Muscle layer of colon (tissue), 2 donors: ENCODE measurements at regions not wholly inside any gene's neighbourhood (a gene's known extent, or its start where the extent isn't known, plus 50 kb on each side); places are given as distances from the start of the nearest gene placed in this dataset.

ENCODE experiments used
- H3K27ac ChIP-seq: one replicate; pipeline ENCODE4 v1.7.0; 2013; ENCODE audit warnings: low read depth, mild to moderate bottlenecking, low read length, moderate library complexity
- H3K27me3 ChIP-seq, 2 donors: one replicate each; pipeline ENCODE4 v1.7.0; 2013; ENCODE audit warnings: low read length in 2 of 2, mild to moderate bottlenecking in 2 of 2; ENCODE audit not compliant: insufficient read depth in 2 of 2, control insufficient read depth in 1 of 2
- H3K36me3 ChIP-seq: one replicate; pipeline ENCODE4 v1.7.0; 2013; ENCODE audit warnings: mild to moderate bottlenecking, low read length; ENCODE audit not compliant: insufficient read depth
- H3K4me1 ChIP-seq: one replicate; pipeline ENCODE4 v1.7.0; 2013; ENCODE audit warnings: mild to moderate bottlenecking, low read length; ENCODE audit not compliant: insufficient read depth
- H3K4me3 ChIP-seq, 2 donors: one replicate each; pipeline ENCODE4 v1.7.0; 2013; ENCODE audit warnings: low read length in 2 of 2, low read depth in 1 of 2, mild to moderate bottlenecking in 1 of 2, moderate library complexity in 1 of 2
- H3K9ac ChIP-seq: one replicate; pipeline ENCODE4 v1.7.0; 2013; ENCODE audit warnings: low read length
- H3K9me3 ChIP-seq: one replicate; pipeline ENCODE4 v1.7.0; 2013; ENCODE audit warnings: mild to moderate bottlenecking, low read length
- donor health status: abdominal sarcoma.
- donor health status: Adenocarcinoma of cecum.

DNA sequence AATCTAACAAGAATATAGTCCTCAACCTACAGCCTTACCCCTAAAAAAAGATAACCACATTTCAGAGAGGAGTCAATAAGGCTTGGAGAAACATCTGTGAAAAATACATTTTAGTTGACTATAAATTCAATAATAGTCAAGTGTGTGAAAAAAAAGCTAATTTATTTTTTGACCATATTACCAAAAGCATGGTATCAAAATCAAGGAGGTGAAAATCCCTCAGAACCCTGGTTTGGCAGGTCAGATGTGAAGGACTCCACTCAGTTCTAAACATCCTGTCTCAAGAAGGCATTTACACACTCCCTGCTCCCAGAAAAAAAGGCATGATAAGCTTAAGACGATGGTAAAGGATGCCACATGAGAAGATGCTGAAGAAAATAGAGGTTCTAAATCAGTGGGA lies 745.1 kb upstream of the TENM3 start:
- Histone ChIP-seq H3K4me1 (no peaks in the 10 kb centered on the region), H3K4me3 (no peak overlapping the region), H3K27ac (no peak overlapping the region), H3K9me3 (no peaks in the 10 kb centered on the region), H3K9ac (no peak overlapping the region), H3K36me3 (no peaks in the 10 kb centered on the region), H3K27me3 (no peaks in the 10 kb centered on the region)

- no peak overlapping the region for H3K27ac ChIP-seq
- H3K9me3 ChIP-seq, result no peaks in the 10 kb centered on the region
- no peaks in the 10 kb centered on the region for H3K27me3 ChIP-seq
- no peak overlapping the region for H3K9ac ChIP-seq
- H3K4me3 ChIP-seq, result no peak overlapping the region
- H3K4me1 ChIP-seq, result no peaks in the 10 kb centered on the region
- no peaks in the 10 kb centered on the region for H3K36me3 ChIP-seq
Measured at GRCh38 chr4:181502611-181503010, 740.6 kb upstream of the TENM3 start.

DNA sequence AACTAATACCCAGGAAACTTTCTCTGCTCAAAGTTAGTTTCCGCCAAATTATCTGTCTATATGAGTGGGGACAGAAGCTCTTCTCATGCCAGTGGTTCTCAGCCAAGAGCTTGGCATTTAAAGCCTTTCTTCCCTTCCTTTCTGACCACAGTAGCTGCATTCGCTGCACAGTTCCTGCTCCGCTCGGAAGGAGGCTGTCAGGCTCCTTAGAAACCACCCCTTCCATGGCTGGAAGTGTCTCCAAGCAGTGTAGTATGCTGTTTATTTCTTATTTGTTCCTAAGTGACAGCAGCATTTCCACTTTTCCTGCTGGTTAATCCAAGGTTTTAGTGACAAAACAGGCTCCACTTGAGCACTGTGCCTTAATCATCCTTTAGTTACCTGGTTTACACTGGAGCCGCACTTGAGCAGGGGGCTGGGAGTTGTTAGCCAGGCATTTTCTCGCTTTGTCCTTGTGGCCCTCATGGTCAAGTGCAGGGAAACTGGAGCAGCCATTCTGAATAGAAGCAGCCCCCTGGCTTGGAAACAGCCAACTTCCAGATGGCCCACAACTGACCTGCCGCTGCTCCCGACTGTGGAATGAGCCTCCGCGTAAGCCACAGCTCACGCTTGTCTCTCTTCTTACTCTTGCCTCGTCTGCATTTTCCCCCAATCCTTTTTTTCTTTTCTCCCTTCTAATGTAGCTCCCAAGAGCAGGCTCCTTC lies 739.4 kb upstream of the TENM3 start:
- H3K27ac ChIP-seq, result no peak overlapping the region
- no peaks in the 10 kb centered on the region for H3K27me3 ChIP-seq
- H3K9ac ChIP-seq, result no peak overlapping the region
- no peaks in the 10 kb centered on the region for H3K36me3 ChIP-seq
- no peaks in the 10 kb centered on the region for H3K4me1 ChIP-seq
- H3K4me3 ChIP-seq, result no peak overlapping the region
- no peaks in the 10 kb centered on the region for H3K9me3 ChIP-seq

- H3K9ac ChIP-seq, result no peak overlapping the region
- H3K27me3 ChIP-seq, result no peaks in the 10 kb centered on the region
- H3K27ac ChIP-seq, result no peak overlapping the region
- no peaks in the 10 kb centered on the region for H3K9me3 ChIP-seq
- H3K4me1 ChIP-seq, result no peaks in the 10 kb centered on the region
- no peak overlapping the region for H3K4me3 ChIP-seq
- no peaks in the 10 kb centered on the region for H3K36me3 ChIP-seq
Measured at GRCh38 chr4:181504924-181505323, 738.3 kb upstream of the TENM3 start.

DNA sequence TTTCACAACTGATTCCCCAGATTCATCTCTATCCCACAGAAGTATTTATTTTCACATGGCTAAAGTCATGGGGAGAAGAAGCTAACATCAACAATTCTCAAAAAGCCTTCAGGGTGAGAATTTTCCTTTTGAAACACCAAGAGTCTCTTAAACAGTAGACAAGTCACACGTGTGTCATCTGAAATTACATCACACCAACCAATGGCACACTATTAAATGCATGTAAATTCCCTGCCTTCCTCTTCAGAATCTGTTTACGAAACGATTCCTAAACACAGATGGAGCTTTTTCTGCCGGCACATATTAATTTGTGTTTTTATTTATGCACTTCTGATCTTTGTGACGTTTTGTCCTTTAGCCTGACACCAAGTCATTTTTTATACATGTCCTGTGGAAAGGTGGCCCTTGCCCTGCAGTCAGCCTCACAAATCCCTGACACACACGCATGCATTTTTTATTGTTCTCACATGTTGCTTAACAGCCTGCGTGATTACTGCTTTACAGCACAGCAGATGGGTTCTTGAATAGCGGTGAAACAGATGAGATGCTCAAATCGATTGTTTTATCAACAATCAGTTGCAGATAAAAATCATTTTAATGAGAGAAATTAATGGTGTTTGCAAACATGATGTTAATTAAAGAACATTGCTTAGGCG lies 735.9 kb upstream of the TENM3 start:
- Histone ChIP-seq H3K4me1 (no peaks in the 10 kb centered on the region), H3K9ac (no peak overlapping the region), H3K9me3 (no peaks in the 10 kb centered on the region), H3K36me3 (no peaks in the 10 kb centered on the region), H3K27ac (no peak overlapping the region), H3K27me3 (no peaks in the 10 kb centered on the region), H3K4me3 (no peak overlapping the region)

GRCh38 chr4:181507938-181508337 lies 735.3 kb upstream of the TENM3 start:
- no peaks in the 10 kb centered on the region for H3K4me1 ChIP-seq
- H3K9ac ChIP-seq, result no peak overlapping the region
- H3K36me3 ChIP-seq, result no peaks in the 10 kb centered on the region
- H3K9me3 ChIP-seq, result no peaks in the 10 kb centered on the region
- H3K27me3 ChIP-seq, result no peaks in the 10 kb centered on the region
- no peak overlapping the region for H3K4me3 ChIP-seq
- H3K27ac ChIP-seq, result no peak overlapping the region

GRCh38 chr4:181508601-181509000 lies 734.6 kb upstream of the TENM3 start:
- Histone ChIP-seq H3K4me1 (no peaks in the 10 kb centered on the region), H3K27ac (no peak overlapping the region), H3K9me3 (no peaks in the 10 kb centered on the region), H3K36me3 (no peaks in the 10 kb centered on the region), H3K9ac (no peak overlapping the region), H3K27me3 (no peaks in the 10 kb centered on the region), H3K4me3 (no peak overlapping the region)

GRCh38 chr4:181509073-181509472 lies 734.1 kb upstream of the TENM3 start:
- Histone ChIP-seq H3K27me3 (no peaks in the 10 kb centered on the region), H3K4me1 (no peaks in the 10 kb centered on the region), H3K4me3 (no peak overlapping the region), H3K9ac (no peak overlapping the region), H3K27ac (no peak overlapping the region), H3K36me3 (no peaks in the 10 kb centered on the region), H3K9me3 (no peaks in the 10 kb centered on the region)

DNA sequence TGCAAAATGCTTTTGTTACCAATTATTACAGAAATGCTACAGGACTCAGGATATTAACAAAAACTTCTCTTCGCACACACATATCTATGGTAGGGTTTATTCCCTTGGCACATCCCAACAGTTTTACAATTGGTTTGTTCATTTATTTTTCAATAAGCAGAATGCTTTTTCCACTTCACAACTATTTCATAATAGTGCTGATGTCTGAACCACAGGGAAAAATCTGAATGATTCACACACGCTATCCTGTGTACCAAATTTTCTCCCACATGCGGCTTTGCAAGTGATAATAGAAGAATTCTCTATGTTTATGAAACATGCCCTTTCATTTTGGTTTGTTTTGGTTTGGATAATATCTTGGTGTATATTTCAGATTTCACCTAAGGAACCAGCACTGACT lies 725.7 kb upstream of the TENM3 start:
- Histone ChIP-seq H3K9me3 (no peaks in the 10 kb centered on the region), H3K27me3 (no peaks in the 10 kb centered on the region), H3K27ac (no peak overlapping the region), H3K36me3 (no peaks in the 10 kb centered on the region), H3K4me3 (no peak overlapping the region), H3K9ac (no peak overlapping the region), H3K4me1 (no peaks in the 10 kb centered on the region)

- Histone ChIP-seq H3K9me3 (no peaks in the 10 kb centered on the region), H3K4me3 (no peak overlapping the region)
Measured at GRCh38 chr4:181520790-181521189, 722.4 kb upstream of the TENM3 start.

GRCh38 chr4:181523973-181524372 lies 719.2 kb upstream of the TENM3 start:
- H3K9ac ChIP-seq, result no peak overlapping the region

More at GRCh38 chr4:181520790-181521189, 722.4 kb upstream of the TENM3 start:
- H3K9ac ChIP-seq, result no peak overlapping the region
- no peaks in the 10 kb centered on the region for H3K27me3 ChIP-seq
- no peak overlapping the region for H3K27ac ChIP-seq
- no peaks in the 10 kb centered on the region for H3K36me3 ChIP-seq
- no peaks in the 10 kb centered on the region for H3K4me1 ChIP-seq

DNA sequence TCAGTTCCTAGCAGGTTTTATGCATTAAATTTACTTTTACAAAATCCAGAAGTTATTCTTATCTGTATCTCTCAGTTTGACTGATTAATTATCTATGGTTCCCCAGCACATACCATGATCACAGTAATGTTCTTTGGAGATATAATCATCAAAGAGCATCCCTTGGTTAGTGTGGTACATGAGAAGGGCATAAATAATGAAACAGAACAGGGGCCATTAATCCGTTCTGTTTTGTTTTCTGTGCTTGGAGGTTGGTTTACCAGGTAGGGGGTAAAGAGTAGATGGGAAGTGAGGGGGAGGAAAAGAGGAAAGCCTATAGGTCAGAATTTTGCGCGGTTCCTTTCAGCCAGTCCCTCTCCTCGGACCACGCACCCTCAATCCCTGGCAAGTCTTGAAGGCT lies 718.7 kb upstream of the TENM3 start:
- Histone ChIP-seq H3K27ac (no peak overlapping the region), H3K36me3 (no peaks in the 10 kb centered on the region), H3K27me3 (no peaks in the 10 kb centered on the region), H3K9ac (no peak overlapping the region), H3K4me1 (no peaks in the 10 kb centered on the region), H3K4me3 (no peak overlapping the region), H3K9me3 (no peaks in the 10 kb centered on the region)

More at GRCh38 chr4:181523973-181524372, 719.2 kb upstream of the TENM3 start:
- Histone ChIP-seq H3K27me3 (no peaks in the 10 kb centered on the region), H3K9me3 (no peaks in the 10 kb centered on the region), H3K27ac (no peak overlapping the region), H3K36me3 (no peaks in the 10 kb centered on the region), H3K4me1 (no peaks in the 10 kb centered on the region), H3K4me3 (no peak overlapping the region)
